Naive thymus-derived CD4-positive, alpha-beta T cell (primary cell): ENCODE measurements at regions not wholly inside any gene's neighbourhood (a gene's known extent, or its start where the extent isn't known, plus 50 kb on each side); places are given as distances from the start of the nearest gene placed in this dataset.

Experiments used
- ATAC-seq: fragments of 150-1000 bp; cut with Tn5 transposase; 2 replicates; pipeline ENCODE4 v1.10.0; 2021; ENCODE audit warnings: mild to moderate bottlenecking, moderate library complexity
- CTCF ChIA-PET: fragments of 350-600 bp; sonication (Branson Sonifier 250); formaldehyde crosslinking; loops from one replicate; lab custom pipeline; 2021; ENCODE audit warnings: antibody characterized with exemption; lab: Charles Lee
- POLR2A ChIA-PET: fragments of 350-600 bp; sonication (Branson Sonifier 250); formaldehyde crosslinking; loops from one replicate; lab custom pipeline; 2021; ENCODE audit warnings: antibody characterized with exemption, inconsistent platforms; lab: Charles Lee
- DNase-seq, 9 donors: peaks; one replicate each; pipeline versions ENCODE4 v3.0.0 to v3.0.0-alpha.2; 2020 to 2022; ENCODE audit warnings: mixed read lengths in 1 of 9
- H3K27ac ChIP-seq: one replicate; pipeline ENCODE4 v1.7.0; 2013; ENCODE audit warnings: mild to moderate bottlenecking, low read depth, low read length, moderate library complexity
- H3K27me3 ChIP-seq, 2 donors: one replicate each; pipeline ENCODE4 v1.7.0; 2013; ENCODE audit warnings: low read length in 2 of 2, mild to moderate bottlenecking in 2 of 2, moderate library complexity in 2 of 2; ENCODE audit not compliant: control insufficient read depth in 2 of 2, insufficient read depth in 2 of 2
- H3K36me3 ChIP-seq, 3 experiments: 1 replicate in 2 of 3; 2 replicates in 1 of 3; pipeline ENCODE4 v1.7.0; 2013; ENCODE audit warnings: low read length in 3 of 3, mild to moderate bottlenecking in 3 of 3, moderate library complexity in 1 of 3; ENCODE audit not compliant: insufficient read depth in 3 of 3, control insufficient read depth in 2 of 3
- H3K4me1 ChIP-seq, 2 donors: one replicate each; pipeline ENCODE4 v1.7.0; 2013; ENCODE audit warnings: low read length in 2 of 2, mild to moderate bottlenecking in 2 of 2, moderate library complexity in 1 of 2; ENCODE audit not compliant: control insufficient read depth in 2 of 2, insufficient read depth in 2 of 2
- H3K4me3 ChIP-seq: 2 replicates; pipeline ENCODE4 v1.7.0; 2013; ENCODE audit warnings: mild to moderate bottlenecking, low read length
- H3K9me3 ChIP-seq, 3 experiments: 1 replicate in 2 of 3; 2 replicates in 1 of 3; pipeline ENCODE4 v1.7.0; 2013; ENCODE audit warnings: low read length in 3 of 3; ENCODE audit not compliant: control insufficient read depth in 2 of 3
- H3K27ac Mint-ChIP-seq, 9 donors: one replicate each; pipeline ENCODE4 v1.8.0; 2020 to 2022; ENCODE audit warnings: mixed read lengths in 9 of 9, mild to moderate bottlenecking in 8 of 9, moderate library complexity in 5 of 9, inconsistent platforms in 2 of 9
- H3K27me3 Mint-ChIP-seq, 5 donors: one replicate each; pipeline ENCODE4 v1.8.0; 2021 to 2022; ENCODE audit warnings: mixed read lengths in 5 of 5, mild to moderate bottlenecking in 1 of 5
- H3K36me3 Mint-ChIP-seq, 5 donors: one replicate each; pipeline ENCODE4 v1.8.0; 2020 to 2022; ENCODE audit warnings: mixed read lengths in 5 of 5, mild to moderate bottlenecking in 3 of 5, inconsistent platforms in 1 of 5
- H3K4me1 Mint-ChIP-seq, 7 donors: one replicate each; pipeline ENCODE4 v1.8.0; 2020 to 2022; ENCODE audit warnings: mixed read lengths in 7 of 7, mild to moderate bottlenecking in 3 of 7, inconsistent platforms in 1 of 7
- H3K4me3 Mint-ChIP-seq, 10 donors: one replicate each; pipeline ENCODE4 v1.8.0; 2020 to 2022; ENCODE audit warnings: mild to moderate bottlenecking in 10 of 10, mixed read lengths in 10 of 10, moderate library complexity in 6 of 10, inconsistent platforms in 2 of 10
- H3K9me3 Mint-ChIP-seq, 11 donors: one replicate each; pipeline ENCODE4 v1.8.0; 2020 to 2022; ENCODE audit warnings: mixed read lengths in 11 of 11, mild to moderate bottlenecking in 4 of 11, inconsistent platforms in 1 of 11, moderate library complexity in 1 of 11
- intact Hi-C, 2 donors: fragments of 100-400 bp; cut with micrococcal nuclease; formaldehyde crosslinking; loops; one replicate each; pipeline ENCODE4 v1.15.1; 2023

GRCh38 chr18:73884868-73885267 is 262.8 kb downstream of the FBXO15 start:
- CTCF ChIA-PET = no interaction called here

GRCh38 chr18:73881396-73881917 is 266.2 kb downstream of the FBXO15 start:
- Histone ChIP-seq H3K27me3 (no peaks in the 10 kb centered on the region), H3K27ac (no peak overlapping the region), H3K4me3 (no peak overlapping the region), H3K4me1 (no peaks in the 10 kb centered on the region), H3K9me3 (no peaks in the 10 kb centered on the region), H3K36me3 (no peaks in the 10 kb centered on the region)
- Mint-ChIP-seq H3K27ac (no peak overlapping the region), H3K36me3 (no peaks in the 10 kb centered on the region), H3K27me3 (peaks cover 0 to 9% (median 0%) of the 10 kb centered on the region in 5 donors), H3K4me1 (peaks cover 0 to 4% (median 0%) of the 10 kb centered on the region in 7 donors), H3K4me3 (no peak overlapping the region), H3K9me3 (no peaks in the 10 kb centered on the region)
- POLR2A ChIA-PET = no interaction called here
- no peak for DNase-seq
- CTCF ChIA-PET = no interaction called here
- intact Hi-C loops = no loop called here
- ATAC-seq = no peak

More at GRCh38 chr18:73884868-73885267, 262.8 kb downstream of the FBXO15 start:
- Histone ChIP-seq H3K9me3 (no peaks in the 10 kb centered on the region), H3K27ac (no peak overlapping the region), H3K4me1 (no peaks in the 10 kb centered on the region), H3K36me3 (no peaks in the 10 kb centered on the region), H3K4me3 (no peak overlapping the region), H3K27me3 (no peaks in the 10 kb centered on the region)
- ATAC-seq (no peak), DNase-seq (no peak)
- intact Hi-C loops = no loop called here
- Mint-ChIP-seq H3K27ac (no peak overlapping the region), H3K36me3 (no peaks in the 10 kb centered on the region), H3K27me3 (peaks cover 0 to 9% (median 0%) of the 10 kb centered on the region in 5 donors), H3K4me3 (no peak overlapping the region), H3K9me3 (no peaks in the 10 kb centered on the region), H3K4me1 (peaks cover 0 to 4% (median 0%) of the 10 kb centered on the region in 7 donors)
- POLR2A ChIA-PET = no interaction called here

GRCh38 chr18:73880387-73880786 is 267.2 kb downstream of the FBXO15 start:
- no peaks in the 10 kb centered on the region for H3K9me3 ChIP-seq
- no peak for ATAC-seq
- no peak overlapping the region for H3K4me3 Mint-ChIP-seq
- ChIA-PET POLR2A (no interaction called here), CTCF (no interaction called here)
- intact Hi-C loops = no loop called here
- no peaks in the 10 kb centered on the region for H3K4me1 ChIP-seq
- no peak overlapping the region for H3K4me3 ChIP-seq
- DNase-seq = no peak
- H3K27me3 Mint-ChIP-seq = peaks cover 0 to 9% (median 0%) of the 10 kb centered on the region in 5 donors
- no peaks in the 10 kb centered on the region for H3K27me3 ChIP-seq
- H3K36me3 Mint-ChIP-seq = no peaks in the 10 kb centered on the region
- no peak overlapping the region for H3K27ac ChIP-seq
- H3K36me3 ChIP-seq = no peaks in the 10 kb centered on the region
- peaks cover 0 to 4% (median 0%) of the 10 kb centered on the region in 7 donors for H3K4me1 Mint-ChIP-seq
- no peaks in the 10 kb centered on the region for H3K9me3 Mint-ChIP-seq
- H3K27ac Mint-ChIP-seq = no peak overlapping the region

- Mint-ChIP-seq H3K4me3 (no peak overlapping the region), H3K36me3 (no peaks in the 10 kb centered on the region), H3K4me1 (peaks cover 0 to 4% (median 0%) of the 10 kb centered on the region in 7 donors), H3K9me3 (no peaks in the 10 kb centered on the region), H3K27ac (no peak overlapping the region), H3K27me3 (peaks cover 0 to 9% (median 0%) of the 10 kb centered on the region in 5 donors)
- DNase-seq = no peak
- no peaks in the 10 kb centered on the region for H3K9me3 ChIP-seq
- H3K36me3 ChIP-seq = no peaks in the 10 kb centered on the region
- POLR2A ChIA-PET = interaction anchor here (0.5 kb wide), 1 partner anchor 1575 kb away, joined by 3 read pairs; no protein-coding TSS in a partner anchor
- ATAC-seq = no peak
- no peaks in the 10 kb centered on the region for H3K4me1 ChIP-seq
- CTCF ChIA-PET = no interaction called here
- intact Hi-C loops = no loop called here
- no peak overlapping the region for H3K27ac ChIP-seq
- H3K27me3 ChIP-seq = no peaks in the 10 kb centered on the region
- no peak overlapping the region for H3K4me3 ChIP-seq
Measured at GRCh38 chr18:73879766-73880165, 267.9 kb downstream of the FBXO15 start.

- Histone ChIP-seq H3K27ac (no peak overlapping the region), H3K9me3 (no peaks in the 10 kb centered on the region), H3K4me1 (no peaks in the 10 kb centered on the region), H3K36me3 (no peaks in the 10 kb centered on the region), H3K4me3 (no peak overlapping the region), H3K27me3 (no peaks in the 10 kb centered on the region)
- Mint-ChIP-seq H3K4me3 (no peak overlapping the region), H3K27ac (no peak overlapping the region), H3K27me3 (peaks cover 0 to 7% (median 0%) of the 10 kb centered on the region in 5 donors), H3K9me3 (no peaks in the 10 kb centered on the region), H3K36me3 (no peaks in the 10 kb centered on the region), H3K4me1 (peaks cover 0 to 4% (median 0%) of the 10 kb centered on the region in 7 donors)
- DNase-seq = no peak
- no peak for ATAC-seq
- POLR2A ChIA-PET = no interaction called here
- CTCF ChIA-PET = no interaction called here
- intact Hi-C loops = no loop called here
Measured at GRCh38 chr18:73879328-73879727, 268.3 kb downstream of the FBXO15 start.

GRCh38 chr18:73869182-73869581 is 278.5 kb downstream of the FBXO15 start:
- H3K27me3 Mint-ChIP-seq = peaks cover 2 to 19% (median 7%) of the 10 kb centered on the region in 5 donors
- ATAC-seq = no peak
- DNase-seq = no peak
- intact Hi-C loops = no loop called here
- H3K27me3 ChIP-seq = no peaks in the 10 kb centered on the region
- no peaks in the 10 kb centered on the region for H3K4me1 ChIP-seq
- ChIA-PET POLR2A (no interaction called here), CTCF (no interaction called here)
- no peak overlapping the region for H3K4me3 Mint-ChIP-seq
- no peak overlapping the region for H3K4me3 ChIP-seq
- H3K27ac ChIP-seq = no peak overlapping the region
- no peaks in the 10 kb centered on the region for H3K36me3 ChIP-seq
- no peaks in the 10 kb centered on the region for H3K4me1 Mint-ChIP-seq
- H3K27ac Mint-ChIP-seq = no peak overlapping the region
- H3K9me3 ChIP-seq = no peaks in the 10 kb centered on the region
- H3K9me3 Mint-ChIP-seq = peaks cover 0 to 3% (median 0%) of the 10 kb centered on the region in 11 donors
- H3K36me3 Mint-ChIP-seq = no peaks in the 10 kb centered on the region

GRCh38 chr18:73861771-73862170 is 285.9 kb downstream of the FBXO15 start:
- Mint-ChIP-seq H3K4me1 (peaks cover 0 to 12% (median 0%) of the 10 kb centered on the region in 7 donors), H3K27ac (no peak overlapping the region), H3K9me3 (peaks cover 0 to 3% (median 0%) of the 10 kb centered on the region in 11 donors), H3K27me3 (peaks cover 2 to 17% (median 7%) of the 10 kb centered on the region in 5 donors), H3K4me3 (no peak overlapping the region), H3K36me3 (no peaks in the 10 kb centered on the region)
- H3K27ac ChIP-seq = no peak overlapping the region
- intact Hi-C loops = no loop called here
- CTCF ChIA-PET = no interaction called here
- H3K9me3 ChIP-seq = no peaks in the 10 kb centered on the region
- no peak overlapping the region for H3K4me3 ChIP-seq
- DNase-seq (no peak), ATAC-seq (no peak)
- POLR2A ChIA-PET = no interaction called here
- H3K36me3 ChIP-seq = no peaks in the 10 kb centered on the region
- H3K27me3 ChIP-seq = no peaks in the 10 kb centered on the region
- no peaks in the 10 kb centered on the region for H3K4me1 ChIP-seq
